HG03354 (cell line): ENCODE measurements at regions not wholly inside any gene's neighbourhood (a gene's known extent, or its start where the extent isn't known, plus 50 kb on each side); places are given as distances from the start of the nearest gene placed in this dataset.

Experiments used
- ATAC-seq: cut with Tn5 transposase; IDR thresholded peaks from one replicate; pipeline ENCODE4 v1.9.1; 2021; ENCODE audit warnings: mild to moderate bottlenecking; ENCODE audit not compliant: unreplicated experiment, poor library complexity, severe bottlenecking

- no peak for ATAC-seq
Measured at GRCh38 chr14:87229131-87229530, 763.9 kb downstream of the GALC start.

- no peak for ATAC-seq
Measured at GRCh38 chr14:87217023-87217422, 776.0 kb downstream of the GALC start.

- no peak for ATAC-seq
Measured at GRCh38 chr14:87214558-87214957, 778.4 kb downstream of the GALC start.

GRCh38 chr14:87207756-87208155 lies 785.2 kb downstream of the GALC start:
- no peak for ATAC-seq

GRCh38 chr14:87205811-87206210 lies 787.2 kb downstream of the GALC start:
- ATAC-seq, result no peak

- ATAC-seq, result no peak
Measured at GRCh38 chr14:87203346-87203745, 789.6 kb downstream of the GALC start.

GRCh38 chr14:87199381-87199780 lies 793.6 kb downstream of the GALC start:
- no peak for ATAC-seq

GRCh38 chr14:87196436-87196835 lies 796.5 kb downstream of the GALC start:
- no peak for ATAC-seq

GRCh38 chr14:87187786-87188185 lies 805.2 kb downstream of the GALC start:
- ATAC-seq, result no peak

GRCh38 chr14:87186737-87187136 lies 806.2 kb downstream of the GALC start:
- ATAC-seq, result no peak

GRCh38 chr14:87185961-87186560 lies 806.9 kb downstream of the GALC start:
- ATAC-seq, result no peak

GRCh38 chr14:87184180-87184579 lies 808.8 kb downstream of the GALC start:
- no peak for ATAC-seq

GRCh38 chr14:87181288-87181687 lies 811.7 kb downstream of the GALC start:
- ATAC-seq, result no peak

GRCh38 chr14:87179936-87180335 lies 813.0 kb downstream of the GALC start:
- no peak for ATAC-seq

- ATAC-seq, result no peak
Measured at GRCh38 chr14:87178277-87178676, 814.7 kb downstream of the GALC start.

- ATAC-seq, result no peak
Measured at GRCh38 chr14:87175175-87175574, 817.8 kb downstream of the GALC start.

- ATAC-seq, result no peak
Measured at GRCh38 chr14:87171141-87171540, 821.8 kb downstream of the GALC start.

GRCh38 chr14:87170179-87170578 lies 822.8 kb downstream of the GALC start:
- ATAC-seq, result no peak

- ATAC-seq, result no peak
Measured at GRCh38 chr14:87169362-87169761, 823.6 kb downstream of the GALC start.

- ATAC-seq, result no peak
Measured at GRCh38 chr14:87161502-87161901, 831.5 kb downstream of the GALC start.

- ATAC-seq, result no peak
Measured at GRCh38 chr14:87160989-87161388, 832.0 kb downstream of the GALC start.

GRCh38 chr14:87158283-87158682 lies 834.7 kb downstream of the GALC start:
- ATAC-seq, result no peak
